CD4-positive, alpha-beta T cell treated with Interleukin-4 for 1 hour (primary cell): ENCODE measurements at regions not wholly inside any gene's neighbourhood (a gene's known extent, or its start where the extent isn't known, plus 50 kb on each side); places are given as distances from the start of the nearest gene placed in this dataset.
"Not testable (repeated sequence)": the region's sequence is repeated elsewhere in the genome, so short reads cannot be mapped to it uniquely, and the experiment has no call there.

Experiments
- DNase-seq, 2 donors: peaks; one replicate each; pipeline ENCODE4 v3.0.0-alpha.2; 2020 to 2022

DNA sequence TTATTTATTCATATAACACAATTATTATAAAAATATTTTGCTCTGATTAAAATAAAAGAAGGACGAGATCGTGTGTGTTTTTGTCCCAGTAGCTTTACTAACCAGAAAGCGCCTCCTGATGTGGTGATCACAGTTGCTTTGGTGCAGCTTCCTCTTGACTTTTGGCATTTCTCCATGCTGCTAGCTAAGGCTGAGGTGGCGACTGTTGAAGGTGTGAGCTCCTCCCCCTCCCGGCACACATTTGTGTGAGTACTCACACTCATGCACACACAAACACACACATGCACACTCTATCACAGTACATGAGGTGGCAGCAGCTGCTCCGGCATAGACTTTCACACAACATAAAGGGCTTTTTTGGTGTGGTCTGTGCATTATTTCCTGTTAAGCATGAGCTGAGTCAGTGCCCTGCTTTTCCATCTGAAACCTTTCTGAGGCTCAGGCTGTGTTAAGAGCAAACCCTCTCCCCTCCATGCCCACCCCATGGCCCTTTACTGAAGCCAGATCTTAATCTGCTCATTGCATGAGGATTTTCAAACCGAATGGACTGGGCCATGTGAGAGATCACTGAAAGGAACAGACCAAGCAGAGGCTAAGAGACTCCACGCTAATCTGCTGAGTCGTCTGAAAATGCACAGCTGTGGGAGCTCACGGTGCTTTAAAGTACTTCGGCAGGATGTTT, 53.3 kb downstream of the FOXD4L1 start:
- DNase-seq: peak; percentile 75 to 78

DNA sequence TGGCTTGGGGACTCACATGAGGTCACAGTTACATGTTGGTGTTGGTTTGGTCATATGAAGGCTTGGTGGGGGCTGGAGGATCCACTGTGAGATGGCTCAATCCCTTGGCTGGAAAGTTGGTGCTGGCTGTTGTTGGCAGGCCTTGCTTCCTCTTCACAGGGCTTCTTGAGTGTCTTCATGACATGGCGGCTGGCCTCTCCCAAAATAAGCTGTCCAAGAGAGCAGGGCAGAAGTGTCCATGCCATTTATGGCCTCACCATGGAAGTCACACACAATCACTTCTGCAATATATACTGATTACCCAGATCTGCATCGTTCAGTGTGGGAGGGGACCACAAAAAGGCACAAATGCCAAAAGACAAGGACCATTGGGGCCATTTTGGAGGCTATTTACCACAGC, 61.4 kb downstream of the FOXD4L1 start:
- not testable (repeated sequence) for DNase-seq

DNA sequence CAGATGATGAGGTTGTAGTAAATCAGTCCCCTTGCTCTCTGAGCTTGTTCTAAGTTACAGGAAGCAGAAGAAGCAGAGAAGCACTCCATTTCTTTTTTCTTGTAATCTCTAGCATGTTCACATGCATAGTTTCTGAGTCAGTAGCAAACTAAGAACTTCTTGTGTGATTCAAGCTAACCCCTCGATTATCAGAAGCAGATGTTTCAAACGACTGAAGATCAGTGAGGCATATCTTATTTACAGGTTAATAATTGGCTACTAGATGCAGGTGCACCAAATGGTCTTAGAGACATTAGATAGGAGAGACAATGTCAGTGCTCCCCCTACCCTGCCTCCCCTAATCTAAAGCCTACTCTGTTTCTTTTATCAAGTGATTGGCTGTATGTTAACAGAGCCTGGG, 64.2 kb downstream of the FOXD4L1 start:
- DNase-seq: not testable (repeated sequence)

DNA sequence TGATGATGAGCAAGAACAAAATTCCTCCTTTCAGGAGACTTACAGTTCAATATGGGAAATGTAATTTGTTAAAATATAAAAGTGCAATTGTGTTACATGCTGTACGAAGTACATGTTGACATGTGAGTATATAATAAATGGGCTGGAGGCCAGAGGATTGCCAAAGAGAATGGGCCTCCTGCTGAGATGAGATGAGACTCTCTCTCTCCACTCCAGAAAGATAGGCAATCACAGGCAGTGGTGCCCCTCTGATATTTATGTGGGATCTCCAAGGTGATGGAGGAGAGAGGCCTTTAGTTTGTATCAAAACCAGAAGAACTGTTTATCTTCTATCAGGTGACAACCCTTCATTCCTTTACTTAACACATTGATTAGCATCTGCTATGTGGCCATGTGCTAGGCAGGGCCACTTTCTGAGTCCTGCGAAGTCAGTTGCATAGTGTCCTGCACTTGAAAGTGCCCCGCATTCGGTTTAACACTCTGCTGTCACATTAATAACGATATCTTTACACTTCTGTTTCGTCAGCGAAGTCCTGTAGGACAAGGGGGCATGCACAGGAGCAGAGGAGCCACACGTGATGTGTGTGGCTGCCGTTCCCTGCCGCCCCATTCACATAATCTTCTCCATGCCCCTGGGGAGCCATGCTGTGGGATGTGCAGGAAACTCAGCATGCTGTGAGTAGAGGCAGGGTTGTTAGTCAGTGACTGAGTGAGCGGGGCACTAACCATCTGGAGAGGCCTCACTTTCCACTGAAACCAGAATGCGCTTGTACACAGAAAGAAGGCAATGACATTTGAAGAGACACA, 60.2 kb upstream of the RABL2A start:
- not testable (repeated sequence) for DNase-seq

DNA sequence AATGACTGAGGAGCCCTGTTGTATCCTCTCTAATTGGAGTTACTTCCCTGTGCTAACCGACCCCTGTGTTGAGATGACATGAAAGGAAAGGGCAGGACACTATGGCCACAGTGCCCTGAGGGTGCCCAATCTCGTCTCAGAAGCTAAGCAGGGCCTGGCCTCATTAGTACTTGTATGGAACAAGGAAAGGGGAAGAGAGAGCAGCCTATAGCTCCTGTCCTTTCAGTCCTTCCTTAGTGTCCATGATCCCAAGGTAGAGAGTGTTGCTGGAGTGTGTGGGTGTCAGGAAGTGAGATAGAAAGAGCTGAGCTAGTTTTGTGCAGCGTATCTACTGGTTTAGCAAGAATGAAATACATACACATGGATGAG, 59.6 kb upstream of the RABL2A start:
- DNase-seq: not testable (repeated sequence)

DNA sequence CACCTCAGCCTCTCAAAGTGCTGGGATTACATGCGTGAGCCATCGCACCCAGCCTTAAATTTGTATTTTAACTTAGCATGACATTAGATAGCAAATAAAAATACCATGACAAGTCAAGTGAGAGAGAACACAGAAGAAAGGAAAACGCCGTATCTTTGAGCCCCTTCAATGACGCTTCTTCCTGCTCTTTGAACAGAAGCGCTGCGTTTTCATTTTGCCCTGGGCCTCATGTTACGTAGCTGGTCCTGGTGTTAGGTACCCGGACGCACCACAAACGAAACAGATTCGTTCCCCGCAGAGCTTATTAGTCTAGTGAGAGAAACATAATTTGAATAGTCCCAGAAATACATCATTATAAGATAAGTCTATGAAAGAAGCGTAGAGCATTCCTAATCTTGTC, 58.8 kb upstream of the RABL2A start:
- DNase-seq: not testable (repeated sequence)

DNA sequence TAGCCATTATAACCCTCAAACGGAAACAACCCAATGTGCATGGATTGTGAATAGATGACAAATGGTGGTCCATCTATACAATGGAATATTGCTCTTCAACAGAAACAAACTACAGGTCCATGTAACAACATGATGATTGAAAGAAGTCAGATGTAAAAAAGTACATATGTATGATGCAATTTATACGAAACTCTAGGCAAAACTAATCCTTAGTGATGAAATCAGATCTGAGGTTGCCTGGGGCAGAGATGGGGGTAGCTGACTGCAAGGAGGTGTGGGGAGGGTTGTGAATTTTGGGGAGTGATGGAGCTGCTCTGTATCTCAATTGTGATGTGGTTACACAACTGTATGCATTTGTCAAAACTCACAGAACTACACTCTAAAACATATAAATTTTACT, 57.0 kb upstream of the RABL2A start:
- not testable (repeated sequence) for DNase-seq

DNA sequence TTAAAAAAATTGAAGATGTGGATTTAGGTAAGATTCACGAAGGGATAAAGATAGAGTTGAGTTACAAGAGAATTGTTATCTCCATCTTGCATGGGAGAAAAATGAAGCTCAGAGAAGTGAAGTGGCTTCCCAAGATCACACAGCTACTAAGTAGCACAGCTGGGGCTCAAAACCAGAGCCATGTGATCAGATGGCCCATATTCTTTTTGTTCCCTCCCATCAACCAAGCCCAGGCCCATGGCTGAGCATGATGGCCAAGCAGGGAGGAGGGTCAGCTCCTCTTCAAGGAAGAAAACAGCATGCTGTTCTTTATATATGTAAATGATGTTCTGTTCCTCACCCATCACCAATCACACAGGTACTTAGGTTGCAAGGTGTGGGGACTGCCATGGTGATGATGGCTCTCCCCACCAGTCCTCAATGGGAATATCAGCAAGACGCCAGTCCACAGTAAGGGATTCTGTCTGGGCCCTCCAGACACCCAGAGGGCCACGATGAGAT, 56.5 kb upstream of the RABL2A start:
- not testable (repeated sequence) for DNase-seq

DNA sequence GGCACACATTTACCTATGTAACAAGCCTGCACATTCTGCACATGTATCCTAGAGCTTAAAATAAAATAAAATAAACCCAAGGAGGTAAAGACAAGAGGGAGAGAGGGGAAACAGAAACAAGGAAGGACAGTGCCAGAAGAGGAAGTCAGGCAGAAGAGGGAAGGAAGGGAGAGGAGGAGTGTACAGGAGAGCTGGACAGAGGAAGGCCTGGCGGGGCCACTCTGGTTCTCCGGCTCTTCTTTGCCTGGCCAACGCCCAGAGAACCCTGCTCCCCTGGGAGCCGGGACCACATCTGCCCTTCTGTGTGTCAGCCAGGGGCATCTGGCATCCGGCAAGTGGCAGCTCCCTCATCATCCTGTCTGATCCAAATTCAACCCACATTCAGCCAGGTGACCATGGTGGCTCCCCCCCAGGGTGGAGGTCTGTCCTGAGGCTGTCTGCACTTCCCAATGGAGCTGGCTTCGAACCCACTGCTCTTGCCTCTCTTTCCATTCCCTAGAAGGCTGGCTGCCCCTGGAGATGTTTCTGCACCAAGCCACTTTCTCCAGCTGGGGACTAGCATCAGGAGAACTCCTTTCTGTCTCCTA, 55.5 kb upstream of the RABL2A start:
- not testable (repeated sequence) for DNase-seq

DNA sequence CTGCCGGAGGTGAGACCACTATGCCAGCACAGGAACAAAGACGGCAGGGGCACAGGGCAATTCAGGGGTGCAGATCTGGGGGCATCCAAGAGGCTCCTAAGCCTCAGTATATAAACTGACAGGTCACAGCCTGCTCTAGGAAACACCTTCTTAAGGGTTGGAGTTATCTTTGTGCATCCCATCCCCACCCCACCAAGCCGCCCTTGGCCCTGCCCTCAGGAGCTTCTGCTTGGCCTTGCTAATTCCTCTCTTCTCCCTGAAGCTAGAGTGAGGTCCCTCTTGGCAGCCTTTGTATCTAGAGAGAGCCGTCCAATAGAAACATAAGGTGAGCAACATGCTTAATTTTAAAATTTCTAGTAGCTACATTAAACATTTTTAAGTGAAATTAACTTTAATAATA, 51.3 kb upstream of the RABL2A start:
- DNase-seq: not testable (repeated sequence)

DNA sequence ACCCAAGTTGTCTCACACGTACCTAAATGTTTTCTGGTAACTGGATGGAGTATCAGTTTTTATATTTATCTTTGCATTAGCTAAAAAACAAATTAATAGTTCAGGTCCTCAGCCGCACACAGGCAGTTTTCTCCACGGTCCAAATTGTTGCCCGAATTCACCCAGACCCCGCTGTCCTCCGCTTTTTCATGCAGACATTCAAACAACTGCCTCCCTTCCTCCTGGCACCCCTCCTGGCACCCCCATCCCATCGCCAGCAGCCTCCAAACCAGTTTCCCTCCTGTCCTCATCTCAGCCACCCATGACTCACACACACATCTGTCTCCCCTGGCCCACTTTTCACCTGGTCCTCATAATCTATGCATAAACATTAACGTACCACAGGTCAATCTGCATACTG, 50.7 kb upstream of the RABL2A start:
- not testable (repeated sequence) for DNase-seq
